PC-9 (cell line): ENCODE measurements at regions not wholly inside any gene's neighbourhood (a gene's known extent, or its start where the extent isn't known, plus 50 kb on each side); places are given as distances from the start of the nearest gene placed in this dataset.

ENCODE experiments used
- BruUV-seq: library from RNA; stranded (reverse); fragments of 400-500 nt; replicated peaks from 2 replicates; lab custom pipeline; 2021; lab: Mats Ljungman, UMichigan
- CTCF ChIA-PET: fragments of 300-600 bp; sonication (Branson Sonifier 250); formaldehyde crosslinking; loops from one replicate; lab custom pipeline; 2022; ENCODE audit warnings: antibody characterized with exemption; lab: Charles Lee
- POLR2A ChIA-PET: fragments of 300-600 bp; sonication (Branson Sonifier 250); formaldehyde crosslinking; loops from one replicate; lab custom pipeline; 2022; ENCODE audit warnings: antibody characterized with exemption; ENCODE audit not compliant: unreplicated experiment; lab: Charles Lee
- DNase-seq, 2 experiments: peaks; one replicate each; pipeline versions ENCODE4 v3.0.0 to v3.0.0-alpha.2; 2015 to 2022; ENCODE audit warnings: mixed read lengths in 1 of 2
- H2AFZ ChIP-seq: fragments of 200-600 bp; sonication (generic); 2 replicates; pipeline ENCODE4 v1.8.1; 2017; ENCODE audit warnings: antibody characterized with exemption
- H3F3A ChIP-seq: fragments of 200-600 bp; sonication (generic); 2 replicates; pipeline ENCODE4 v1.8.1; 2017; ENCODE audit warnings: antibody characterized with exemption, mild to moderate bottlenecking, low read depth; ENCODE audit not compliant: insufficient read depth
- H3K27ac ChIP-seq: fragments of 200-600 bp; sonication (generic); 2 replicates; pipeline ENCODE4 v1.6.1; 2016; ENCODE audit warnings: mixed run types
- H3K27me3 ChIP-seq: fragments of 200-600 bp; sonication (generic); 2 replicates; pipeline ENCODE4 v1.6.1; 2016; ENCODE audit warnings: low read depth, mixed run types; ENCODE audit not compliant: insufficient read depth
- H3K36me3 ChIP-seq: fragments of 200-600 bp; sonication (generic); 2 replicates; pipeline ENCODE4 v1.6.1; 2016; ENCODE audit warnings: low read depth, mixed run types
- H3K4me1 ChIP-seq: fragments of 200-600 bp; sonication (generic); replicated peaks from 2 replicates; pipeline ENCODE4 v1.6.1; 2016; ENCODE audit warnings: mixed run types; ENCODE audit not compliant: insufficient read depth
- H3K4me2 ChIP-seq: fragments of 200-600 bp; sonication (generic); 2 replicates; pipeline ENCODE4 v1.6.1; 2017; ENCODE audit warnings: mixed run types
- H3K4me3 ChIP-seq: fragments of 200-600 bp; sonication (generic); 2 replicates; pipeline ENCODE4 v1.6.1; 2016; ENCODE audit warnings: mixed run types
- H3K79me2 ChIP-seq: fragments of 200-600 bp; sonication (generic); 2 replicates; pipeline ENCODE4 v1.6.1; 2017; ENCODE audit warnings: low read depth, mixed run types
- H3K9me2 ChIP-seq: fragments of 200-600 bp; sonication (generic); 2 replicates; pipeline ENCODE4 v1.8.1; 2017; ENCODE audit warnings: mild to moderate bottlenecking; ENCODE audit not compliant: insufficient read depth
- H3K9me3 ChIP-seq: fragments of 200-600 bp; sonication (generic); 2 replicates; pipeline ENCODE4 v1.8.1; 2016; ENCODE audit warnings: low read depth; ENCODE audit not compliant: insufficient read depth
- H4K20me1 ChIP-seq: fragments of 200-600 bp; sonication (generic); 2 replicates; pipeline ENCODE4 v1.8.1; 2017; ENCODE audit not compliant: insufficient read depth
- EZH2 ChIP-seq: fragments of 200-600 bp; sonication (generic); IDR thresholded peaks from 2 replicates; pipeline ENCODE4 v1.8.0; 2017; ENCODE audit warnings: antibody characterized with exemption, low read depth
- intact Hi-C: fragments of 100-400 bp; cut with micrococcal nuclease; formaldehyde crosslinking; loops from one replicate; pipeline ENCODE4 v1.10.0; 2022; ENCODE audit not compliant: unreplicated experiment
- TF ChIP-seq, protein P1 (sequence below): fragments of 200-600 bp; sonication (generic); conservative IDR thresholded peaks from 2 replicates; pipeline ENCODE4 v1.6.1; 2017; ENCODE audit warnings: mixed run types, antibody characterized with exemption, mild to moderate bottlenecking, moderate library complexity

DNA sequence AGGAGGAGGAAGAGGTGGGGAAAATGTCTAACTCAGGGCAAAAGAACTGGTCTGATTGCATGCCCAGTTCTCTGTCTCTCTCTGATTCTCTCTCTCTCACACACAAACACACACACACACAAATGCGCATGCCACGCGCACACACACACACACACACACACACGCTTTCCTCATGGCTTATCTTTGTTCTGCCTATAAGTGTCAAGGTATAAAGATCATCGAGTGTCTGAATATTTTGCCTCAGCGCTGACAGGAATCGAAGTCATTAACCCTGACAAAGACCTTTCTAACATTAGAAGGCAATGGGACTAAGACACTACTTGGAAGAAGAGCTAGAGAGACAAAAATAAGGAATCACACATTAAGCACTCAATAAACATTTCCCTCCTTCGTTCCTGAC is 497.1 kb upstream of the KLHL29 start:
- H3K4me3 ChIP-seq = no peak overlapping the region
- ChIA-PET CTCF (no interaction called here), POLR2A (no interaction called here)
- no peaks in the 10 kb centered on the region for H4K20me1 ChIP-seq
- H3F3A ChIP-seq = no peaks in the 10 kb centered on the region
- no peak for TF ChIP-seq EZH2
- TF ChIP-seq, protein P1, sequence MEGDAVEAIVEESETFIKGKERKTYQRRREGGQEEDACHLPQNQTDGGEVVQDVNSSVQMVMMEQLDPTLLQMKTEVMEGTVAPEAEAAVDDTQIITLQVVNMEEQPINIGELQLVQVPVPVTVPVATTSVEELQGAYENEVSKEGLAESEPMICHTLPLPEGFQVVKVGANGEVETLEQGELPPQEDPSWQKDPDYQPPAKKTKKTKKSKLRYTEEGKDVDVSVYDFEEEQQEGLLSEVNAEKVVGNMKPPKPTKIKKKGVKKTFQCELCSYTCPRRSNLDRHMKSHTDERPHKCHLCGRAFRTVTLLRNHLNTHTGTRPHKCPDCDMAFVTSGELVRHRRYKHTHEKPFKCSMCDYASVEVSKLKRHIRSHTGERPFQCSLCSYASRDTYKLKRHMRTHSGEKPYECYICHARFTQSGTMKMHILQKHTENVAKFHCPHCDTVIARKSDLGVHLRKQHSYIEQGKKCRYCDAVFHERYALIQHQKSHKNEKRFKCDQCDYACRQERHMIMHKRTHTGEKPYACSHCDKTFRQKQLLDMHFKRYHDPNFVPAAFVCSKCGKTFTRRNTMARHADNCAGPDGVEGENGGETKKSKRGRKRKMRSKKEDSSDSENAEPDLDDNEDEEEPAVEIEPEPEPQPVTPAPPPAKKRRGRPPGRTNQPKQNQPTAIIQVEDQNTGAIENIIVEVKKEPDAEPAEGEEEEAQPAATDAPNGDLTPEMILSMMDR = no peak
- DNase-seq = no peak
- intact Hi-C loops = no loop called here
- no TSS peak for BruUV-seq
- H3K9me3 ChIP-seq = no peaks in the 10 kb centered on the region
- H3K27me3 ChIP-seq = peaks cover 2% of the 10 kb centered on the region; the same call in 1 of the 2 replicates
- no peaks in the 10 kb centered on the region for H3K79me2 ChIP-seq
- H3K9me2 ChIP-seq = no peaks in the 10 kb centered on the region
- no peak overlapping the region for H3K4me2 ChIP-seq
- H3K36me3 ChIP-seq = no peaks in the 10 kb centered on the region
- H3K4me1 ChIP-seq = no peaks in the 10 kb centered on the region
- H2AFZ ChIP-seq = no peak overlapping the region
- no peak overlapping the region for H3K27ac ChIP-seq

DNA sequence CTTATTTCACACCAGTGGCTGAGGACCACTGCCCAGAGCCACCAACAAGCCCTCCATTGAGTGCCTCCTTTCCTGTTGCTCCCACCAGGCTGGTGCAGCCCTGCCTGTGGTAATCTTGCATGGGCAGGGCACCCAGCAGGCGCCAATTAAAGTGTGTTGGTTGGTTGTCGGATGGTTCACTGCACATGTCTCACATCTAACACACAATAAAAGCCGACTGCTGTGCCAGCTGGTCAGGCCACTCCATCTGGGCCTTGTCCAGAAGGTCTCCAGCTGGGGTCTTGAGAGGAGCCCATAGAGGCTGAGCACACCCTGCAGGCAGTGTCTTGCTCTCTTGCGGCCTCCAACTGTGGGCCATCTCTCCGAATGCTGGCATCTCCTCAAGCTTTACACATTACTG is 494.8 kb upstream of the KLHL29 start:
- H3K9me2 ChIP-seq = no peaks in the 10 kb centered on the region
- H3K27me3 ChIP-seq = peaks cover 2% of the 10 kb centered on the region
- no peak overlapping the region for H2AFZ ChIP-seq
- TF ChIP-seq, protein P1 = no peak
- no peak for TF ChIP-seq EZH2
- DNase-seq = no peak
- no peaks in the 10 kb centered on the region for H3K4me1 ChIP-seq
- H3K79me2 ChIP-seq = no peaks in the 10 kb centered on the region
- intact Hi-C loops = no loop called here
- H3K27ac ChIP-seq = no peak overlapping the region
- H3K4me3 ChIP-seq = no peak overlapping the region
- ChIA-PET POLR2A (no interaction called here), CTCF (no interaction called here)
- no peaks in the 10 kb centered on the region for H3K9me3 ChIP-seq
- BruUV-seq = no TSS peak
- no peaks in the 10 kb centered on the region for H4K20me1 ChIP-seq
- no peaks in the 10 kb centered on the region for H3K36me3 ChIP-seq
- H3F3A ChIP-seq = no peaks in the 10 kb centered on the region
- H3K4me2 ChIP-seq = no peak overlapping the region

DNA sequence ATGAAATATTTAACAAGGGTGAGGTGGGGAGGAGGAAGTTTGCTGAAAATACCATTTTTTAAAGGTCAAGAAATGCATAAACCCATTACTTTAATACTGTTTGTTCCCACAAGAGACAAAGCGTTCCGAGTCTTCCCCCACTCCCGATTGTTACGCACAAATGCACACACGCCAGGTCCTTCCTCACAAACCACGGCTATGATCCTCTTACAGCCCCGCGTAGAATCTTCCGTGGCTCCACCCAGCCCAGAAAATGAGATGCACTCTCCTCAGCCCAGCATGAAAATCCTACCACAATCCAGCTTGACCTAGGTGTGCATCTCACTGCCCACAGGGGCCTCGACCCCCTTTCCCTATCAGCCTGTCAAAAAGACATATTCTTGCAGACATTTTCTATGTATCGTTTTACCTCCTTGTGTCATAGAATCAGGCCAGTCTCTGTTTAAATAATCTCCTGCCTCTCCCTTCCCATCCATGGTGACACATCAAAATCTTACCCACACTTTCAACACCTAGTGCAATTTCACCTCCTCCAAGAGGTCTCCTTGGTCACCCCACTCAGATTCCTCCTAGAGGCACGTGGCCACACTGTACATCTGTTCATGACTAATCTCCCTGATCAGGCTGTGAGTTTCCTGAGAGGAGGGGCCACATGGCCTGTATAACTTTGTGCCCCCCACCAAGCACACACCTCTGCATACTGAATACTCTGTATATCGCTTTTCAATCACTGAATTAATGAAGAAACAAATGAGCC is 491.0 kb upstream of the KLHL29 start:
- Histone ChIP-seq H3K9me3 (no peaks in the 10 kb centered on the region), H3K4me1 (no peaks in the 10 kb centered on the region), H3F3A (no peaks in the 10 kb centered on the region), H3K27ac (no peak overlapping the region), H3K9me2 (no peaks in the 10 kb centered on the region), H2AFZ (no peak overlapping the region), H3K27me3 (peaks cover 2% of the 10 kb centered on the region), H3K4me3 (no peak overlapping the region), H4K20me1 (no peaks in the 10 kb centered on the region), H3K36me3 (no peaks in the 10 kb centered on the region), H3K4me2 (no peak overlapping the region), H3K79me2 (no peaks in the 10 kb centered on the region)
- BruUV-seq = no TSS peak
- CTCF ChIA-PET = no interaction called here
- POLR2A ChIA-PET = no interaction called here
- DNase-seq = no peak
- intact Hi-C loops = no loop called here
- TF ChIP-seq, protein P1 = no peak
- no peak for TF ChIP-seq EZH2
